ENCODE measurements at regions not wholly inside any gene's neighbourhood (a gene's known extent, or its start where the extent isn't known, plus 50 kb on each side); places are given as distances from the start of the nearest gene placed in this dataset.

DNA sequence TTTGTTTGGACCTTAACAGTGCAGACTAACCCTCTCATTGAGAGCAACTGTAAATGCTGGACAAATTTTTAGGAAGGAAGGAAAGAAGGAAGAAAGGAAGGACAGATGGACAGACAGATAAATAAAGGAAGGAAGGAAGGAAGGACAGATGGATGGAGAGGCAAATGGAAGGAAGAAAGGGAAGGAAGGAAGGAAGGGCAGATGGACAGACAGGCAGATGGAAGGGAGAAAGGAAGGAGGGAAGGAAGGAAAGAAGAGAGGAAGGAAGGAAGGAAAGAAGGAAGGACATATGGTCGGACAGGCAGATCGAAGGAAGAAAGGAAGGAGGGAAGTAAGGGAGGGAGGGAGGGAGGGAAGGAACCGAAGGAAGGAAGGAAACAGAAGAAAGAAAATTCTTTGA, 388.5 kb upstream of the CDH4 start:
- Histone ChIP-seq H3K4me3 (ENCODE audit: low read depth, low read length) (no peak overlapping the region), H3K27me3 (ENCODE audit: control insufficient read depth, insufficient read depth, low read length) (no peaks in the 10 kb centered on the region), H3K36me3 (ENCODE audit: control insufficient read depth, insufficient read depth, low read length) (no peaks in the 10 kb centered on the region)
- ChIA-PET CTCF (no interaction called here), POLR2A (no interaction called here)
- TF ChIP-seq, protein P1, sequence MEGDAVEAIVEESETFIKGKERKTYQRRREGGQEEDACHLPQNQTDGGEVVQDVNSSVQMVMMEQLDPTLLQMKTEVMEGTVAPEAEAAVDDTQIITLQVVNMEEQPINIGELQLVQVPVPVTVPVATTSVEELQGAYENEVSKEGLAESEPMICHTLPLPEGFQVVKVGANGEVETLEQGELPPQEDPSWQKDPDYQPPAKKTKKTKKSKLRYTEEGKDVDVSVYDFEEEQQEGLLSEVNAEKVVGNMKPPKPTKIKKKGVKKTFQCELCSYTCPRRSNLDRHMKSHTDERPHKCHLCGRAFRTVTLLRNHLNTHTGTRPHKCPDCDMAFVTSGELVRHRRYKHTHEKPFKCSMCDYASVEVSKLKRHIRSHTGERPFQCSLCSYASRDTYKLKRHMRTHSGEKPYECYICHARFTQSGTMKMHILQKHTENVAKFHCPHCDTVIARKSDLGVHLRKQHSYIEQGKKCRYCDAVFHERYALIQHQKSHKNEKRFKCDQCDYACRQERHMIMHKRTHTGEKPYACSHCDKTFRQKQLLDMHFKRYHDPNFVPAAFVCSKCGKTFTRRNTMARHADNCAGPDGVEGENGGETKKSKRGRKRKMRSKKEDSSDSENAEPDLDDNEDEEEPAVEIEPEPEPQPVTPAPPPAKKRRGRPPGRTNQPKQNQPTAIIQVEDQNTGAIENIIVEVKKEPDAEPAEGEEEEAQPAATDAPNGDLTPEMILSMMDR (IDR thresholded peaks at IDR 0.05; ENCODE audit: insufficient read depth, low read depth, low read length): no peak
- DNase-seq (ENCODE audit: low read depth): no peak

DNA sequence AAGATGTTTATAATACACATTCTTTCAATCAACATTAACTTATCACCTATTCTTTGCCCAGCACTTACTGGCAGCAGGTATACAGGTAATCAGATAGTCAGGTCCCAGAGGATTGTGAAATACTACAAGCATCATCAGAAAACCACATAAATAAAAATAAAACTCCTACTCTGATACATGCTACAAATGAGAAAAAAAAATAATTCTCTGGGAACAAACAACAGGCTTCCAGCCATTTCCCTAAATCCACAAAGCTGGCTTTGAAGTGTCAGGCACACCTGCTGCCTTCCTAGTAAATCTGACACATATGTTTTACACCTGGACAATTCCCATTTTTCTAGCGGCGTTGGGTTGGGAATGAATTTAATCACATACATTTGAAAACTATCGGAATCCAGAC, 384.5 kb upstream of the CDH4 start:
- no peaks in the 10 kb centered on the region for H3K27me3 ChIP-seq (ENCODE audit: control insufficient read depth, insufficient read depth, low read length)
- TF ChIP-seq, protein P1 (IDR thresholded peaks at IDR 0.05; ENCODE audit: insufficient read depth, low read depth, low read length): no peak
- no peak for DNase-seq (ENCODE audit: low read depth)
- CTCF ChIA-PET: no interaction called here
- no peak overlapping the region for H3K4me3 ChIP-seq (ENCODE audit: low read depth, low read length)
- H3K36me3 ChIP-seq (ENCODE audit: control insufficient read depth, insufficient read depth, low read length): no peaks in the 10 kb centered on the region
- POLR2A ChIA-PET: no interaction called here

DNA sequence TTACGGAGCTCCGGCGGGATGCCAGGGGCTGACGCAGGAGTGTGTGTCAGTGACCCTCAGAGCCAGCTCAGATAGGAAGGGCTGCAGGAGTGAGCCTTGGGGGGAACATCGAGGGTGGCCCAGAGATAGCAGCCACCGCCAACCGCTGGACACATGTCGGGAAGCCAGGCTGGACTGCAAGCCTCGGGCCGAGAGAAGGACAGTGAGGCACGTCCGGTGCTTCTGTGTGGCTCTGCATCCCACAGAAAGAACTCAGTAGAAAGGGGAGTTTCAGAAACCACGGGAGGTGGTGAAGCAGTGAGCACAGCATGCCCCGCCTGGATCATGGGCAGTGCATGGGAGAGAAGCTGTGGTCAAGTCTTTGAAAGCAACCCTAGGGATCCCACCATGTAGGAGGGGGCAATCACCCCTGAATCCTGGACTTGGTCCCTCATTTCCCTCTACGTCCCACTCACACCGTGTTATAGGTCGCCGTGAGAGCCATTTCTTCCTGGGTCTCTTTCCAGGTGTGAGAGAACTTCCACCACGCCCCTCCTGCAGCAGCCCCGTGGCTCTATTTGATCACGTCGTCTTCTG, 383.7 kb upstream of the CDH4 start:
- H3K36me3 ChIP-seq (ENCODE audit: control insufficient read depth, insufficient read depth, low read length): no peaks in the 10 kb centered on the region
- DNase-seq (ENCODE audit: low read depth): no peak
- TF ChIP-seq, protein P1 (IDR thresholded peaks at IDR 0.05; ENCODE audit: insufficient read depth, low read depth, low read length): no peak
- H3K4me3 ChIP-seq (ENCODE audit: low read depth, low read length): no peak overlapping the region
- no peaks in the 10 kb centered on the region for H3K27me3 ChIP-seq (ENCODE audit: control insufficient read depth, insufficient read depth, low read length)
- POLR2A ChIA-PET: no interaction called here
- CTCF ChIA-PET: no interaction called here

DNA sequence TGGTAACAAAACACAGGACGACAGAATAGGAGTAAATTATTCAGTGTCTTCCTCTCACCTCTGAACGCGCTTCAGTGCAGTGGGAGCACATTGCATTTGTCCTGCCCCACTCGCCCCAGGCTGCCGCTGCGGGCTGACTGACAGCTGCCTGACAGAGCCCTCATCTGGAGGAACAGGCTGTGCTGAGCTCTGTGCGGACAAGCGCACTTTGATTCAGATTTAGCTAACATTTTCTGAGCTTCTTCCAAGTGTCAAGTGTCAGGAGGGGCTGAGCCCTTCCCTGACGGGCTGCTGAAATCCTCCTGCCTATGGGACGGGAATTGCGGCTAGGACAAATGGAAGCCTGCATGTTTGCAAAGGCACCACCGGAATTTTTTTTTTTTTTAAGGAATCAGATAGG, 383.0 kb upstream of the CDH4 start:
- DNase-seq (ENCODE audit: low read depth): no peak
- H3K27me3 ChIP-seq (ENCODE audit: control insufficient read depth, insufficient read depth, low read length): no peaks in the 10 kb centered on the region
- ChIA-PET POLR2A (no interaction called here), CTCF (no interaction called here)
- no peak overlapping the region for H3K4me3 ChIP-seq (ENCODE audit: low read depth, low read length)
- TF ChIP-seq, protein P1 (IDR thresholded peaks at IDR 0.05; ENCODE audit: insufficient read depth, low read depth, low read length): no peak
- no peaks in the 10 kb centered on the region for H3K36me3 ChIP-seq (ENCODE audit: control insufficient read depth, insufficient read depth, low read length)

DNA sequence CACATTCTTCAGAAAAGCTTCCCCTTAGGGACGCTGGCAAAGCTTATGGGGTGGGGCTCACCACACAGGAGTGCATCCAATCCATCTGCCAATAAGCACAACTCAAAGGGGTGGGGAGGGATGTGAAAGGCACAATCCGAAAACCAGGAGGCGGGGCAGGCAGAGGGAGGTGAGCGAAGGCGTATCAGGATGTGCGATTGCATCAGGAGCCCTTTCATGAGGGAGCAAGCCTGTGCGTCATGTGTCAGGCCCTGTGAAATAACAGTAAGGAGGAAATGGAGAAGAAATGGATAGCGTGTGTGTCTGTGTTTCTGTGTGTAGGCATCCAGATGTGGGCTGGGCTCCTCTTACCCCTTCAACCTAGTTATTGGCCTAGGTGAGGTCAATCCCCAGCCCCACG, 382.4 kb upstream of the CDH4 start:
- POLR2A ChIA-PET: no interaction called here
- Histone ChIP-seq H3K36me3 (ENCODE audit: control insufficient read depth, insufficient read depth, low read length) (no peaks in the 10 kb centered on the region), H3K4me3 (ENCODE audit: low read depth, low read length) (no peak overlapping the region), H3K27me3 (ENCODE audit: control insufficient read depth, insufficient read depth, low read length) (no peaks in the 10 kb centered on the region)
- CTCF ChIA-PET: no interaction called here
- no peak for DNase-seq (ENCODE audit: low read depth)
- TF ChIP-seq, protein P1 (IDR thresholded peaks at IDR 0.05; ENCODE audit: insufficient read depth, low read depth, low read length): no peak
